ENCODE measurements at regions not wholly inside any gene's neighbourhood (a gene's known extent, or its start where the extent isn't known, plus 50 kb on each side); places are given as distances from the start of the nearest gene placed in this dataset.

GRCh38 chr15:37165395-37165794 lies 65.0 kb upstream of the MEIS2 start:
- no peak for DNase-seq
- Mint-ChIP-seq H3K36me3 (ENCODE audit: low read depth) (no peaks in the 10 kb centered on the region), H3K27me3 (no peaks in the 10 kb centered on the region), H3K27ac (no peak overlapping the region), H3K4me3 (no peak overlapping the region), H3K9me3 (peaks cover 3% of the 10 kb centered on the region), H3K4me1 (no peaks in the 10 kb centered on the region)
- ChIA-PET POLR2A (no interaction called here), CTCF (no interaction called here)

- no peak for DNase-seq
- POLR2A ChIA-PET: no interaction called here
- Mint-ChIP-seq H3K4me3 (no peak overlapping the region), H3K9me3 (peaks cover 3% of the 10 kb centered on the region), H3K4me1 (no peaks in the 10 kb centered on the region), H3K36me3 (ENCODE audit: low read depth) (no peaks in the 10 kb centered on the region), H3K27me3 (no peaks in the 10 kb centered on the region), H3K27ac (no peak overlapping the region)
- CTCF ChIA-PET: no interaction called here
These were observed 66.1 kb upstream of the MEIS2 start for GRCh38 chr15:37166402-37166801.

GRCh38 chr15:37181339-37181738 lies 81.0 kb upstream of the MEIS2 start:
- no peak for DNase-seq
- H3K4me3 Mint-ChIP-seq: no peak overlapping the region
- H3K27me3 Mint-ChIP-seq: no peaks in the 10 kb centered on the region
- ChIA-PET CTCF (no interaction called here), POLR2A (no interaction called here)
- H3K27ac Mint-ChIP-seq: no peak overlapping the region
- H3K36me3 Mint-ChIP-seq (ENCODE audit: low read depth): no peaks in the 10 kb centered on the region
- H3K9me3 Mint-ChIP-seq: peaks cover 8% of the 10 kb centered on the region
- H3K4me1 Mint-ChIP-seq: no peaks in the 10 kb centered on the region

- ChIA-PET CTCF (no interaction called here), POLR2A (no interaction called here)
- H3K9me3 Mint-ChIP-seq: no peaks in the 10 kb centered on the region
- no peak overlapping the region for H3K4me3 Mint-ChIP-seq
- H3K27me3 Mint-ChIP-seq: no peaks in the 10 kb centered on the region
- no peaks in the 10 kb centered on the region for H3K4me1 Mint-ChIP-seq
- no peak overlapping the region for H3K27ac Mint-ChIP-seq
- DNase-seq: no peak
- H3K36me3 Mint-ChIP-seq (ENCODE audit: low read depth): no peaks in the 10 kb centered on the region
These were observed 99.2 kb upstream of the MEIS2 start for GRCh38 chr15:37199545-37199944.

- Mint-ChIP-seq H3K27ac (no peak overlapping the region), H3K4me1 (no peaks in the 10 kb centered on the region), H3K9me3 (no peaks in the 10 kb centered on the region), H3K4me3 (no peak overlapping the region), H3K27me3 (no peaks in the 10 kb centered on the region), H3K36me3 (ENCODE audit: low read depth) (no peaks in the 10 kb centered on the region)
- ChIA-PET POLR2A (no interaction called here), CTCF (no interaction called here)
- DNase-seq: no peak
These were observed 102.7 kb upstream of the MEIS2 start for GRCh38 chr15:37203050-37203449.

- no peaks in the 10 kb centered on the region for H3K9me3 Mint-ChIP-seq
- no peak overlapping the region for H3K4me3 Mint-ChIP-seq
- no peak for DNase-seq
- POLR2A ChIA-PET: no interaction called here
- H3K36me3 Mint-ChIP-seq (ENCODE audit: low read depth): no peaks in the 10 kb centered on the region
- H3K27me3 Mint-ChIP-seq: no peaks in the 10 kb centered on the region
- H3K27ac Mint-ChIP-seq: no peak overlapping the region
- CTCF ChIA-PET: no interaction called here
- no peaks in the 10 kb centered on the region for H3K4me1 Mint-ChIP-seq
These were observed 104.3 kb upstream of the MEIS2 start for GRCh38 chr15:37204692-37205091.

GRCh38 chr15:37206690-37207089 lies 106.3 kb upstream of the MEIS2 start:
- no peaks in the 10 kb centered on the region for H3K4me1 Mint-ChIP-seq

GRCh38 chr15:37208146-37209040 lies 108.0 kb upstream of the MEIS2 start:
- Mint-ChIP-seq H3K4me1 (no peaks in the 10 kb centered on the region), H3K4me3 (no peak overlapping the region), H3K9me3 (peaks cover 2% of the 10 kb centered on the region), H3K27ac (no peak overlapping the region), H3K36me3 (ENCODE audit: low read depth) (no peaks in the 10 kb centered on the region), H3K27me3 (no peaks in the 10 kb centered on the region)
- POLR2A ChIA-PET: no interaction called here
- DNase-seq: no peak
- CTCF ChIA-PET: no interaction called here

More at GRCh38 chr15:37206690-37207089, 106.3 kb upstream of the MEIS2 start:
- Mint-ChIP-seq H3K27ac (no peak overlapping the region), H3K4me3 (no peak overlapping the region), H3K9me3 (no peaks in the 10 kb centered on the region), H3K36me3 (ENCODE audit: low read depth) (no peaks in the 10 kb centered on the region), H3K27me3 (no peaks in the 10 kb centered on the region)
- POLR2A ChIA-PET: no interaction called here
- DNase-seq: no peak
- CTCF ChIA-PET: no interaction called here

GRCh38 chr15:37209041-37209363 lies 108.7 kb upstream of the MEIS2 start:
- Mint-ChIP-seq H3K4me1 (no peaks in the 10 kb centered on the region), H3K27ac (no peak overlapping the region), H3K36me3 (ENCODE audit: low read depth) (no peaks in the 10 kb centered on the region), H3K4me3 (no peak overlapping the region), H3K27me3 (no peaks in the 10 kb centered on the region), H3K9me3 (peaks cover 2% of the 10 kb centered on the region)
- ChIA-PET CTCF (no interaction called here), POLR2A (no interaction called here)
- no peak for DNase-seq

GRCh38 chr15:37217567-37217966 lies 117.2 kb upstream of the MEIS2 start:
- Mint-ChIP-seq H3K27ac (no peak overlapping the region), H3K4me1 (no peaks in the 10 kb centered on the region), H3K36me3 (ENCODE audit: low read depth) (no peaks in the 10 kb centered on the region), H3K4me3 (no peak overlapping the region), H3K9me3 (peaks cover 2% of the 10 kb centered on the region), H3K27me3 (no peaks in the 10 kb centered on the region)
- no peak for DNase-seq
- ChIA-PET CTCF (no interaction called here), POLR2A (no interaction called here)

- CTCF ChIA-PET: no interaction called here
- Mint-ChIP-seq H3K4me1 (no peaks in the 10 kb centered on the region), H3K9me3 (no peaks in the 10 kb centered on the region), H3K27me3 (no peaks in the 10 kb centered on the region), H3K27ac (no peak overlapping the region), H3K4me3 (no peak overlapping the region), H3K36me3 (ENCODE audit: low read depth) (no peaks in the 10 kb centered on the region)
- DNase-seq: no peak
- POLR2A ChIA-PET: no interaction called here
These were observed 118.1 kb upstream of the MEIS2 start for GRCh38 chr15:37218351-37218916.

GRCh38 chr15:37219211-37219701 lies 118.9 kb upstream of the MEIS2 start:
- H3K4me3 Mint-ChIP-seq: no peak overlapping the region
- no peak for DNase-seq
- H3K9me3 Mint-ChIP-seq: no peaks in the 10 kb centered on the region
- H3K36me3 Mint-ChIP-seq (ENCODE audit: low read depth): no peaks in the 10 kb centered on the region
- H3K4me1 Mint-ChIP-seq: no peaks in the 10 kb centered on the region
- no peak overlapping the region for H3K27ac Mint-ChIP-seq
- ChIA-PET POLR2A (no interaction called here), CTCF (no interaction called here)
- no peaks in the 10 kb centered on the region for H3K27me3 Mint-ChIP-seq

- Mint-ChIP-seq H3K27me3 (no peaks in the 10 kb centered on the region), H3K27ac (no peak overlapping the region), H3K4me3 (no peak overlapping the region), H3K4me1 (no peaks in the 10 kb centered on the region), H3K9me3 (no peaks in the 10 kb centered on the region), H3K36me3 (ENCODE audit: low read depth) (no peaks in the 10 kb centered on the region)
- POLR2A ChIA-PET: no interaction called here
- CTCF ChIA-PET: no interaction called here
- DNase-seq: no peak
These were observed 120.8 kb upstream of the MEIS2 start for GRCh38 chr15:37220949-37221670.

- DNase-seq: no peak
- ChIA-PET POLR2A (no interaction called here), CTCF (no interaction called here)
- H3K4me1 Mint-ChIP-seq: no peaks in the 10 kb centered on the region
- no peaks in the 10 kb centered on the region for H3K9me3 Mint-ChIP-seq
- H3K27ac Mint-ChIP-seq: no peak overlapping the region
- H3K36me3 Mint-ChIP-seq (ENCODE audit: low read depth): no peaks in the 10 kb centered on the region
- H3K27me3 Mint-ChIP-seq: no peaks in the 10 kb centered on the region
- no peak overlapping the region for H3K4me3 Mint-ChIP-seq
These were observed 121.4 kb upstream of the MEIS2 start for GRCh38 chr15:37221671-37222145.

All from activated CD4-positive, alpha-beta memory T cell treated with anti-CD3 and anti-CD28 coated beads, Interleukin-2, amount 10 ng/mL, durations not matched to agents 7 days and 5 days (primary cell).